ENCODE measurements at regions not wholly inside any gene's neighbourhood (a gene's known extent, or its start where the extent isn't known, plus 50 kb on each side); places are given as distances from the start of the nearest gene placed in this dataset.

DNA sequence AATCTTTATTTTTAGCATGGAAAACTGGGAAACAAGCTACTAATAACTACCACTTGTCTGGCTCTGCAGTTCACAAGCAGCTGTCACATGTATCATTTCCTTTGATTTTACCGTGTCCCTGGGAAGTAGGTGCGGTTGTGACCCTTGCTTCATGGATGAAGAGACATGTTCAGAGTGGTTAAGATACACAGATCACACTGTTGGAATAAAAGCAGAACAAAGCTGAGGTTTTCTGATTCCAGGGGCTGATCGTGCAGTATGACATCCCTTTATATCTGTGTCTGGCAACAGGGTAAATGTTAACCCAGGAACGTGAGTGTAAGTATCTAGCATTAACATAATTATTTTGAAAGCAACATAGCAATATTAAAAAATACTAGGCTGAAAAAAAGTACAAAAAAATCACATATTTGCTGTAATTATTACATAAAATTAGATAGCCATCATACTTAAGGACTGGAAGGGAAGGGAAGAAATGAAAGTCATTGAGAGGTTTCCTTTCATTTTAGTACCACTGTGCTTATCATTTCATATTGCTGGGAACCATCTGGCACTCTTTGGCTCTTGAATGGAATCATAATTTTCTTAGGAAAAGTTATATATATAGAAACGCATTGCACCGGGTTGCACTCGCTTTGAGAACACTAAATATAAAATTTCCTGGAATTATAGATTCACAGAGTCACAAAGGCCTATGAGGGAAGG, 62.8 kb upstream of the PAXBP1 start:
- intact Hi-C loops (cut with micrococcal nuclease; ENCODE audit: unreplicated experiment): no loop called here
- peaks cover 5% of the 10 kb centered on the region for H3K27me3 Mint-ChIP-seq (ENCODE audit: unreplicated experiment)
- CTCF ChIA-PET: no interaction called here
- TF ChIP-seq, protein P1, sequence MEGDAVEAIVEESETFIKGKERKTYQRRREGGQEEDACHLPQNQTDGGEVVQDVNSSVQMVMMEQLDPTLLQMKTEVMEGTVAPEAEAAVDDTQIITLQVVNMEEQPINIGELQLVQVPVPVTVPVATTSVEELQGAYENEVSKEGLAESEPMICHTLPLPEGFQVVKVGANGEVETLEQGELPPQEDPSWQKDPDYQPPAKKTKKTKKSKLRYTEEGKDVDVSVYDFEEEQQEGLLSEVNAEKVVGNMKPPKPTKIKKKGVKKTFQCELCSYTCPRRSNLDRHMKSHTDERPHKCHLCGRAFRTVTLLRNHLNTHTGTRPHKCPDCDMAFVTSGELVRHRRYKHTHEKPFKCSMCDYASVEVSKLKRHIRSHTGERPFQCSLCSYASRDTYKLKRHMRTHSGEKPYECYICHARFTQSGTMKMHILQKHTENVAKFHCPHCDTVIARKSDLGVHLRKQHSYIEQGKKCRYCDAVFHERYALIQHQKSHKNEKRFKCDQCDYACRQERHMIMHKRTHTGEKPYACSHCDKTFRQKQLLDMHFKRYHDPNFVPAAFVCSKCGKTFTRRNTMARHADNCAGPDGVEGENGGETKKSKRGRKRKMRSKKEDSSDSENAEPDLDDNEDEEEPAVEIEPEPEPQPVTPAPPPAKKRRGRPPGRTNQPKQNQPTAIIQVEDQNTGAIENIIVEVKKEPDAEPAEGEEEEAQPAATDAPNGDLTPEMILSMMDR (IDR thresholded peaks at IDR 0.05; ENCODE audit: unreplicated experiment): no peak
- no peaks in the 10 kb centered on the region for H3K4me1 Mint-ChIP-seq (ENCODE audit: low read depth, unreplicated experiment)
- BruUV-seq (replicated peaks): no TSS peak
- no peak for DNase-seq
- no peaks in the 10 kb centered on the region for H3K36me3 Mint-ChIP-seq (ENCODE audit: insufficient read depth, unreplicated experiment)
- H3K9me3 Mint-ChIP-seq (ENCODE audit: low read depth, unreplicated experiment): no peaks in the 10 kb centered on the region
- H3K4me3 Mint-ChIP-seq (ENCODE audit: low read depth, unreplicated experiment): no peak overlapping the region
- no peak overlapping the region for H3K27ac Mint-ChIP-seq (ENCODE audit: unreplicated experiment)

DNA sequence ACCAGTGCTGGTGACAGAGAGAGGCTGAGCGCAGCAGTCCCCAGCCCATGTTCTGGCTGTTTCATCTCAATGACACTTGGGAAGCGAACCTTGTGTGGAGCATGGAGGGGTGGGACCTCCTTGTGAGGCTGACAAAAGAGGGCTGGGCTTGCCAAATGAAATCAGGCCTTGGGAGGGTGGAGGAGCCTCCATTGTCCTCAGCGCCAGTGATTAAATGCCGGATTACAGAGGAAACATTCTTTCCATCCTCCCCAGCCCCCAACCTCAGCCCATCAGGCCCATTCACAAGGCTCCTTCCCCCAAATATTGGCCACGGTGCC, 63.3 kb upstream of the PAXBP1 start:
- BruUV-seq (replicated peaks): no TSS peak
- H3K27me3 Mint-ChIP-seq (ENCODE audit: unreplicated experiment): peaks cover 10% of the 10 kb centered on the region
- intact Hi-C loops (cut with micrococcal nuclease; ENCODE audit: unreplicated experiment): no loop called here
- TF ChIP-seq, protein P1 (IDR thresholded peaks at IDR 0.05; ENCODE audit: unreplicated experiment): no peak
- no peaks in the 10 kb centered on the region for H3K4me1 Mint-ChIP-seq (ENCODE audit: low read depth, unreplicated experiment)
- no peaks in the 10 kb centered on the region for H3K9me3 Mint-ChIP-seq (ENCODE audit: low read depth, unreplicated experiment)
- H3K36me3 Mint-ChIP-seq (ENCODE audit: insufficient read depth, unreplicated experiment): no peaks in the 10 kb centered on the region
- no peak overlapping the region for H3K4me3 Mint-ChIP-seq (ENCODE audit: low read depth, unreplicated experiment)
- DNase-seq: no peak
- no peak overlapping the region for H3K27ac Mint-ChIP-seq (ENCODE audit: unreplicated experiment)
- CTCF ChIA-PET: no interaction called here

DNA sequence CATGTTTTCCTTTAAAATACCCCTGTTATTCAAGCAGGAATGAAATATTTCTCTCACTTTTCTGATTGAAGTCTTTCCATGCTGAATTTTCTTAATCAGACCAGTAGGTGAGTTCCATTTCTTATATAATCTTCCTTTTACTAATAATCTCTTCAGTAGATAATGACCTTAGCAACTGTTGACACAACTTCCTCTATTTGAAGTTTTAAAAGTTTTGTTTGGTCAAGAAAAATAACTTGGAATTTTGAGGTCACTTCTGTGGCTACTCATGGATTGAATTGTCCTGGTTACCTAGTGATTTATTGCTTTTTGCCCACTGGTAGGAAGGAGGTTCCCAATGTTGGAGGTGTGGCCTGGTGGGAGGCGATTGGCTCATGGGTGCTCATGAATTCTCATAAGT, 70.6 kb upstream of the PAXBP1 start:
- H3K27me3 Mint-ChIP-seq (ENCODE audit: unreplicated experiment): peaks cover 30% of the 10 kb centered on the region
- no peaks in the 10 kb centered on the region for H3K36me3 Mint-ChIP-seq (ENCODE audit: insufficient read depth, unreplicated experiment)
- H3K4me3 Mint-ChIP-seq (ENCODE audit: low read depth, unreplicated experiment): no peak overlapping the region
- TF ChIP-seq, protein P1 (IDR thresholded peaks at IDR 0.05; ENCODE audit: unreplicated experiment): no peak
- no peak for DNase-seq
- CTCF ChIA-PET: no interaction called here
- H3K27ac Mint-ChIP-seq (ENCODE audit: unreplicated experiment): no peak overlapping the region
- intact Hi-C loops (cut with micrococcal nuclease; ENCODE audit: unreplicated experiment): no loop called here
- BruUV-seq (replicated peaks): no TSS peak
- H3K4me1 Mint-ChIP-seq (ENCODE audit: low read depth, unreplicated experiment): no peaks in the 10 kb centered on the region
- H3K9me3 Mint-ChIP-seq (ENCODE audit: low read depth, unreplicated experiment): no peaks in the 10 kb centered on the region

DNA sequence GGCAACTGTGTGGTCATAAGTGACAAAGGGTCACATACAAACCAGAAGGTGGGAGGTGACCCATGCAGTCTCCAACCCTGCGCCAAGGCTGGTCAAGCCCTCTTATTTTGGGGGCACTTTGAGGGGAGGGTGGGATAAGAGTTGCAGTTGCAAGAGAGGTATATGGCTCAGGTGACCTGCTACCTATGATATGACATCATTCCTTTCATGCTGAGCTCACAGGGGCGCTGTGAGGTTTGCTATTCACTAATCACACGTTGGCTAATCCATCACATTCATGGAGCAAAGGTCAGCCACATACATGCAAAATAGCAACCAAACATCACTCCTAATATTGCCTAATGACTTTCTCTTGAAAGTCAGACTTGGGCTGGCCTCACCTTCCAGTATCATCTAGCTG, 72.0 kb upstream of the PAXBP1 start:
- Mint-ChIP-seq H3K9me3 (ENCODE audit: low read depth, unreplicated experiment) (no peaks in the 10 kb centered on the region), H3K27ac (ENCODE audit: unreplicated experiment) (no peak overlapping the region), H3K36me3 (ENCODE audit: insufficient read depth, unreplicated experiment) (no peaks in the 10 kb centered on the region), H3K27me3 (ENCODE audit: unreplicated experiment) (peaks cover 39% of the 10 kb centered on the region), H3K4me1 (ENCODE audit: low read depth, unreplicated experiment) (no peaks in the 10 kb centered on the region), H3K4me3 (ENCODE audit: low read depth, unreplicated experiment) (no peak overlapping the region)
- no peak for DNase-seq
- intact Hi-C loops (cut with micrococcal nuclease; ENCODE audit: unreplicated experiment): no loop called here
- TF ChIP-seq, protein P1 (IDR thresholded peaks at IDR 0.05; ENCODE audit: unreplicated experiment): no peak
- no TSS peak for BruUV-seq (replicated peaks)
- CTCF ChIA-PET: no interaction called here
